ENCODE measurements at regions not wholly inside any gene's neighbourhood (a gene's known extent, or its start where the extent isn't known, plus 50 kb on each side); places are given as distances from the start of the nearest gene placed in this dataset.
"Not testable (repeated sequence)": the region's sequence is repeated elsewhere in the genome, so short reads cannot be mapped to it uniquely, and the experiment has no call there.

DNA sequence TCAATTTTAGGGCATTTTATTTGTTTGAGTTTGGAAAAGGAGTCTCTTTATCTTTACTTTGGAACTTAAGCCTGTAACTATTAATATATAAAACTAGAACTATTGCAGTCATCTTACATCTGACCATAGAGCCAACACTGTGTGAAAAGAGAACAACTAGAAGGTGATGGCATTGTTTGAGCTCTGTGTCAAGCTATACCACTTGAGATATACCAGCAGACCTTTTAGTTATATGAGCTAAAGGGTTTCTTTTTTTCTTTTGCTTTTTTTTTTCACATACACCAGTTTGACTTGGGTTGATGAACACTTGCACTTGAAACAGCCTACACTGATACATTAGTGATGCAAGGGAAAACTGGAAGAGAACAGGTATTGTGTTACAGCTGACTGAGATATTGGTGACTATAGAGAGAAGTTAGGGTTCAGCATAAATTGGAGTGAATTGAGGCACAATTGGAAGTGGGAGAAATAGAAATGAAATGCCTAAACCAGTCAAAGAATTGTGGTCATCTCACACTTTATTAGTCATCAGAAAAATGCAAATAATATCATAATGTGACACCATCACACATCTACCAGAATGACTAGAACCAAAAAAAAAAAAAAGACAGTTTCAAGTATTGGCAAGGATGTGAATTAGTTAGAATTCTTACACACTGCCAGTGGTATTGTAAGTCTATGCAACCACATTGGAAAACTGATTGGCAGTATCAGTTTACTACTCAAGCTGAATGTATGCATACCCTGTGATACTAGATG is 60.9 kb downstream of the ADRB2 start:
- Histone ChIP-seq H3K9me3 (ENCODE audit: insufficient read depth, low read depth, low read length) (no peaks in the 10 kb centered on the region), H3K79me2 (ENCODE audit: control insufficient read depth, insufficient read depth, low read length, poor library complexity) (no peaks in the 10 kb centered on the region), H3K27ac (ENCODE audit: low read depth, low read length) (no peak overlapping the region), H3K9ac (ENCODE audit: low read length) (no peak overlapping the region), H3K18ac (ENCODE audit: low read length) (no peak overlapping the region), H3K79me1 (ENCODE audit: low read length) (no peaks in the 10 kb centered on the region), H2BK120ac (ENCODE audit: insufficient read depth, low read length, poor library complexity) (no peak overlapping the region), H3K4ac (ENCODE audit: low read depth, low read length) (no peak overlapping the region), H4K91ac (ENCODE audit: low read depth, low read length) (no peak overlapping the region), H4K12ac (ENCODE audit: low read depth, low read length) (no peak overlapping the region), H3K23ac (ENCODE audit: low read length) (no peak overlapping the region), H3K36me3 (ENCODE audit: control insufficient read depth in 1 of 2, insufficient read depth in 2 of 2, low read length in 2 of 2) (no peaks in the 10 kb centered on the region), H3K4me1 (ENCODE audit: control insufficient read depth in 1 of 2, insufficient read depth in 2 of 2, low read length in 2 of 2) (no peaks in the 10 kb centered on the region), H2AK5ac (ENCODE audit: low read length) (no peak overlapping the region), H2BK12ac (ENCODE audit: low read length) (no peak overlapping the region), H3K4me2 (ENCODE audit: low read length) (no peak overlapping the region), H3K4me3 (ENCODE audit: low read depth, low read length) (no peak overlapping the region), H3K14ac (ENCODE audit: low read length) (no peak overlapping the region), H3K27me3 (ENCODE audit: insufficient read depth, low read length) (no peaks in the 10 kb centered on the region), H2AFZ (ENCODE audit: insufficient read depth, low read length, poor library complexity) (no peak overlapping the region), H4K8ac (ENCODE audit: low read depth, low read length) (no peak overlapping the region), H2BK5ac (ENCODE audit: low read depth, low read length, poor library complexity) (no peak overlapping the region)
- DNase-seq: no peak

DNA sequence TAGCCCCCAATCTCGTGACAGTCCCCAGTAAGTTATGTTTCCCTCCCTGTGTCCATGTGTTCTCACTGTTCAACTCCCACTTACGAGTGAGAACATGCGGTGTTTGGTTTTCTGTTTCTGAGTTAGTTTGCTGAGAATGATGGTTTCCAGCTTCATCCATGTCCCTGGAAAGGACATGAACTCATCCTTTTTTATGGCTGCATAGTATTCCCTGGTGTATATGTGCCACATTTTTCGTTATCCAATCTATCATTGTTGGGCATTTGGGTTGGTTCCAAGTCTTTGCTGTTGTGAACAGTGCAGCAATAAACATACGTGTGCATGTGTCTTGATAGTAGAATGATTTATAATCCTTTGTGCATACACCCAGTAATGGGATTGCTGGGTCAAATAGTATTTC is 63.5 kb downstream of the ADRB2 start:
- H3K79me2 ChIP-seq (ENCODE audit: control insufficient read depth, insufficient read depth, low read length, poor library complexity); H3K9ac ChIP-seq (ENCODE audit: low read length); H3K79me1 ChIP-seq (ENCODE audit: low read length); H3K18ac ChIP-seq (ENCODE audit: low read length); H3K4me2 ChIP-seq (ENCODE audit: low read length); H4K8ac ChIP-seq (ENCODE audit: low read depth, low read length); H3K36me3 ChIP-seq (ENCODE audit: control insufficient read depth in 1 of 2, insufficient read depth in 2 of 2, low read length in 2 of 2); H2BK5ac ChIP-seq (ENCODE audit: low read depth, low read length, poor library complexity); H4K12ac ChIP-seq (ENCODE audit: low read depth, low read length); H2AK5ac ChIP-seq (ENCODE audit: low read length); H3K4me1 ChIP-seq (ENCODE audit: control insufficient read depth in 1 of 2, insufficient read depth in 2 of 2, low read length in 2 of 2); H3K27me3 ChIP-seq (ENCODE audit: insufficient read depth, low read length); DNase-seq; H3K14ac ChIP-seq (ENCODE audit: low read length); H3K9me3 ChIP-seq (ENCODE audit: insufficient read depth, low read depth, low read length); H3K4ac ChIP-seq (ENCODE audit: low read depth, low read length); H3K23ac ChIP-seq (ENCODE audit: low read length); H2AFZ ChIP-seq (ENCODE audit: insufficient read depth, low read length, poor library complexity); H4K91ac ChIP-seq (ENCODE audit: low read depth, low read length); H2BK12ac ChIP-seq (ENCODE audit: low read length); H3K4me3 ChIP-seq (ENCODE audit: low read depth, low read length); H2BK120ac ChIP-seq (ENCODE audit: insufficient read depth, low read length, poor library complexity); H3K27ac ChIP-seq (ENCODE audit: low read depth, low read length): not testable (repeated sequence)
- no CpG with 5 or more reads among the region's 5 CpGs for WGBS (ENCODE audit: extremely low coverage, insufficient coverage, insufficient read length)

DNA sequence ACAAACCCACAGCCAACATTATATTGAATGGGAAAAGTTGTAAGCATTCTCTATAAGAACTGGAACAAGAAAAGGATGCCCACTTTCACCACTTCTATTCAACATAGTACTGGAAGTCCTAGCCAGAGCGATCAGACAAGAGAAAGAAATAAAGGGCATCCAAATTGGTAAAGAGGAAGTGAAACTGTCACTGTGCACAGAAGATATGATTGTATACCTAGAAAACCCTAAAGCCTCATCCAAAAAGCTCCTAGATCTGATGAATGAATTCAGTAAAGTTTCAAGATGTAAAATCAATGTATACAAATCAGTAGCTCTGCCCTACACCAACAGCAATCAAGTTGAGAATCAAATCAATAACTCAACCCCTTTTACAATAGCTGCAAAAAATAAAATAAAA is 69.0 kb downstream of the ADRB2 start:
- not testable (repeated sequence) for H3K36me3 ChIP-seq (ENCODE audit: control insufficient read depth in 1 of 2, insufficient read depth in 2 of 2, low read length in 2 of 2)

DNA sequence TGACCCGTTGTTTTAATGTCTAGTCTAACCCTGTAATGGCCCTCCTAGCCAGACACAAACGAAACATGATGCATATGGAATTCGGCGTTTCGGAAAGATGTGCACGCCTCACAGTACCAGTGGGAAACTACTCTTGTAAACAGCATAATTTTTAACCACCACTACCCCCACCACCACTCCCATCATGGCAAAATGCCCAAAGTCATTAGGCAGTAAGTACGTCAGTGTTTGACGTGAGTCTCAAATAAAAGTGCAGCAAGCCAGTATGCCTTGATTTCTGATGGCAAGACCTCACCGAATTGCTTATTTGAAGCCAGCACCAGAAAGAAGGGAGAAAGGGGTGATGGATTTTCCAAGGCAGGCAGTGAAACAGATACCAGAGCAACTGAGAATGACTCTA is 71.4 kb downstream of the ADRB2 start:
- DNase-seq: no peak
- Histone ChIP-seq H4K8ac (ENCODE audit: low read depth, low read length) (no peak overlapping the region), H2AFZ (ENCODE audit: insufficient read depth, low read length, poor library complexity) (no peak overlapping the region), H3K4me2 (ENCODE audit: low read length) (no peak overlapping the region), H3K18ac (ENCODE audit: low read length) (no peak overlapping the region), H3K14ac (ENCODE audit: low read length) (no peak overlapping the region), H3K4me3 (ENCODE audit: low read depth, low read length) (no peak overlapping the region), H2BK12ac (ENCODE audit: low read length) (no peak overlapping the region), H3K27me3 (ENCODE audit: insufficient read depth, low read length) (no peaks in the 10 kb centered on the region), H4K91ac (ENCODE audit: low read depth, low read length) (no peak overlapping the region), H3K79me2 (ENCODE audit: control insufficient read depth, insufficient read depth, low read length, poor library complexity) (no peaks in the 10 kb centered on the region), H3K79me1 (ENCODE audit: low read length) (no peaks in the 10 kb centered on the region), H3K4me1 (ENCODE audit: control insufficient read depth in 1 of 2, insufficient read depth in 2 of 2, low read length in 2 of 2) (no peaks in the 10 kb centered on the region), H3K27ac (ENCODE audit: low read depth, low read length) (no peak overlapping the region), H3K9ac (ENCODE audit: low read length) (no peak overlapping the region), H4K12ac (ENCODE audit: low read depth, low read length) (no peak overlapping the region), H3K9me3 (ENCODE audit: insufficient read depth, low read depth, low read length) (no peaks in the 10 kb centered on the region), H2BK120ac (ENCODE audit: insufficient read depth, low read length, poor library complexity) (no peak overlapping the region), H2BK5ac (ENCODE audit: low read depth, low read length, poor library complexity) (no peak overlapping the region), H3K4ac (ENCODE audit: low read depth, low read length) (no peak overlapping the region), H2AK5ac (ENCODE audit: low read length) (no peak overlapping the region), H3K36me3 (ENCODE audit: control insufficient read depth in 1 of 2, insufficient read depth in 2 of 2, low read length in 2 of 2) (no peaks in the 10 kb centered on the region), H3K23ac (ENCODE audit: low read length) (no peak overlapping the region)
- WGBS (ENCODE audit: extremely low coverage, insufficient coverage, insufficient read length): no CpG with 5 or more reads among the region's 9 CpGs

More for the DNA sequence above, 69.0 kb downstream of the ADRB2 start:
- H4K12ac ChIP-seq (ENCODE audit: low read depth, low read length); H2BK5ac ChIP-seq (ENCODE audit: low read depth, low read length, poor library complexity); DNase-seq; H3K9me3 ChIP-seq (ENCODE audit: insufficient read depth, low read depth, low read length); H3K9ac ChIP-seq (ENCODE audit: low read length); H3K14ac ChIP-seq (ENCODE audit: low read length); H4K8ac ChIP-seq (ENCODE audit: low read depth, low read length); H3K4ac ChIP-seq (ENCODE audit: low read depth, low read length); H2BK120ac ChIP-seq (ENCODE audit: insufficient read depth, low read length, poor library complexity); H3K79me1 ChIP-seq (ENCODE audit: low read length); H2AFZ ChIP-seq (ENCODE audit: insufficient read depth, low read length, poor library complexity); H4K91ac ChIP-seq (ENCODE audit: low read depth, low read length); H2AK5ac ChIP-seq (ENCODE audit: low read length); H3K23ac ChIP-seq (ENCODE audit: low read length); H3K27ac ChIP-seq (ENCODE audit: low read depth, low read length); H3K4me1 ChIP-seq (ENCODE audit: control insufficient read depth in 1 of 2, insufficient read depth in 2 of 2, low read length in 2 of 2); H3K4me3 ChIP-seq (ENCODE audit: low read depth, low read length); H3K18ac ChIP-seq (ENCODE audit: low read length); H2BK12ac ChIP-seq (ENCODE audit: low read length); H3K27me3 ChIP-seq (ENCODE audit: insufficient read depth, low read length); H3K4me2 ChIP-seq (ENCODE audit: low read length); H3K79me2 ChIP-seq (ENCODE audit: control insufficient read depth, insufficient read depth, low read length, poor library complexity): not testable (repeated sequence)
- no CpG with 5 or more reads among the region's 1 CpG for WGBS (ENCODE audit: extremely low coverage, insufficient coverage, insufficient read length)
